Transverse colon (tissue), 1 donor: ENCODE measurements at regions not wholly inside any gene's neighbourhood (a gene's known extent, or its start where the extent isn't known, plus 50 kb on each side); places are given as distances from the start of the nearest gene placed in this dataset.

Source experiments
- EP300 ChIP-seq: sonication (generic); formaldehyde crosslinking; IDR thresholded peaks from one replicate; pipeline ENCODE4 v1.6.1; 2017; ENCODE audit warnings: antibody characterized with exemption, low read depth
- POLR2A ChIP-seq: fragments of 450-650 bp; IDR thresholded peaks from one replicate; pipeline ENCODE4 v1.6.1; 2016; ENCODE audit warnings: antibody characterized with exemption, mild to moderate bottlenecking, moderate library complexity

DNA sequence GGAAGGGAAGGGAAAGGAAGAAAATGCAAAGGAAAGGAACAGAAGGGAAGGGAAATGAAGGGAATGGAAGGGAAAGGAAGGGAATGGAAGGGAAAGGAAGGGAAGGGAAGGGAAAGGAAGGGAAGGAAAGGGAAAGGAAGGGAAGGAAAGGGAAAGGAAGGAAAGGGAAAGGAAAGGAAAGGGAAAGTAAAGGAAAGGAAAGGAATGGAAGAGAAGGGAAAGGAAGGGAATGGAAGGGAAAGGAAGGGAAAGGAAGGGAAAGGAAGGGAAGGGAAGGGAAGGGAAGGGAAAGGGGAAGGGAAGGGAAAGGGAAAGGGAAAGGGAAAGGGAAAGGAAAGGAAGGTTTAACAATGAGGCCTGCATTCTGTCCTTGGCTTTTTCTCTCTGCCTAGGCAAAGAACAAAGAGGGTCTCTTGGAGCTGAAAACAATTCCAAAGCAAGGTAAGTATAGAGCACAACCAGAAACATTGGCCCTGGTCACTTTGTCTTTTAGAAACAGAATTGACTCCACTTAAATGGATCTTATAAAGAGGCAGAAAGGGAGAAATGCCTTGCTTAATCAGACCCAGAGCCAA is 525.9 kb upstream of the TMPO start:
- no peak for TF ChIP-seq POLR2A
- no peak for TF ChIP-seq EP300
